K562 (cell line): ENCODE measurements at regions not wholly inside any gene's neighbourhood (a gene's known extent, or its start where the extent isn't known, plus 50 kb on each side); places are given as distances from the start of the nearest gene placed in this dataset.

Experiments used
- ATAC-seq: fragments of 200-7000 bp; cut with Tn5 transposase; 3 replicates; pipeline ENCODE4 v1.9.1; 2020; ENCODE audit warnings: moderate library complexity
- BruUV-seq: library from RNA; stranded (reverse); fragments of 400-500 nt; replicated peaks from 2 replicates; lab custom pipeline; 2021; lab: Mats Ljungman, UMichigan
- CTCF ChIA-PET: fragments of 300-600 bp; formaldehyde crosslinking; extraction: SDS; loops from one replicate; lab custom pipeline; 2021; ENCODE audit warnings: low intra/inter-chr PET ratio; lab: Yijun Ruan, JAX
- POLR2A ChIA-PET: fragments of 300-600, 350-650 bp; sonication (Branson Sonifier 250); formaldehyde crosslinking; extraction: SDS; loops from one replicate; lab custom pipeline; 2021; ENCODE audit warnings: antibody characterized with exemption, inconsistent platforms; lab: Yijun Ruan, JAX
- DNase-seq, 4 experiments: peaks; one replicate each; pipeline versions ENCODE4 v3.0.0 to v3.0.0-alpha.2; 2011 to 2018; ENCODE audit warnings: low spot score in 3 of 4, mixed read lengths in 3 of 4; ENCODE audit errors: extremely low read depth in 1 of 4
- FAIRE-seq: peaks from 2 replicates; lab custom pipeline; 2011; peaks lifted over from hg19 to GRCh38; lab: Jason Lieb, UNC
- H2AFZ ChIP-seq: 2 replicates; pipeline ENCODE4 v1.6.0; 2011; ENCODE audit warnings: low read depth, low read length, control low read depth, inconsistent platforms
- H3K27ac ChIP-seq: fragments of 200-600 bp; 3 replicates; pipeline ENCODE4 v1.8.0; 2011; ENCODE audit warnings: low read depth, mild to moderate bottlenecking, control low read depth, inconsistent platforms, low read length, moderate library complexity, mixed read lengths; ENCODE audit errors: extremely low read depth
- H3K27me3 ChIP-seq, 2 experiments: fragments of 300-600 bp in 1 of 2; 2 replicates in 1 of 2; 3 replicates in 1 of 2; pipeline versions ENCODE4 v1.6.0 to v1.8.0; 2011; ENCODE audit warnings: inconsistent platforms in 2 of 2, low read length in 2 of 2, mild to moderate bottlenecking in 1 of 2, mixed read lengths in 1 of 2, moderate library complexity in 1 of 2; ENCODE audit not compliant: control insufficient read depth in 2 of 2, insufficient read depth in 2 of 2
- H3K36me3 ChIP-seq: fragments of 300-600 bp; 3 replicates; pipeline ENCODE4 v1.8.0; 2011; ENCODE audit warnings: mild to moderate bottlenecking, low read length, inconsistent platforms; ENCODE audit not compliant: control insufficient read depth, insufficient read depth
- H3K4me1 ChIP-seq, 2 experiments: fragments of 200-600 bp in 1 of 2; replicated peaks in 1 of 2; 2 replicates in 1 of 2; 3 replicates in 1 of 2; pipeline versions ENCODE4 v1.5.1 to v1.8.0; 2011; ENCODE audit warnings: inconsistent platforms in 2 of 2, low read length in 2 of 2, mild to moderate bottlenecking in 1 of 2, mixed read lengths in 1 of 2, moderate library complexity in 1 of 2; ENCODE audit not compliant: control insufficient read depth in 2 of 2, insufficient read depth in 2 of 2
- H3K4me2 ChIP-seq: 2 replicates; pipeline ENCODE4 v1.6.1; 2011; ENCODE audit warnings: low read length, control low read depth, inconsistent platforms, mixed read lengths; ENCODE audit not compliant: insufficient read depth
- H3K4me3 ChIP-seq: fragments of 200-600 bp; sonication (generic), shearing (Covaris generic); 2 replicates; pipeline ENCODE4 v1.5.1; 2016; ENCODE audit warnings: control low read depth, inconsistent platforms
- H3K79me2 ChIP-seq: fragments of 200-600 bp; 3 replicates; pipeline ENCODE4 v1.8.0; 2011; ENCODE audit warnings: low read length, inconsistent platforms; ENCODE audit not compliant: control insufficient read depth, insufficient read depth
- H3K9ac ChIP-seq, 2 experiments: 2 replicates each; pipeline versions ENCODE4 v1.6.0 to v1.6.1; 2011; ENCODE audit warnings: low read depth in 2 of 2, low read length in 2 of 2, control low read depth in 1 of 2, inconsistent platforms in 1 of 2, mild to moderate bottlenecking in 1 of 2, mixed read lengths in 1 of 2; ENCODE audit not compliant: insufficient read depth in 1 of 2
- H3K9me1 ChIP-seq: one replicate; pipeline ENCODE4 v1.6.0; 2011; ENCODE audit warnings: inconsistent platforms, mild to moderate bottlenecking, low read length, moderate library complexity; ENCODE audit not compliant: control insufficient read depth, insufficient read depth
- H3K9me3 ChIP-seq: replicated peaks from 2 replicates; pipeline ENCODE4 v1.5.1; 2011; ENCODE audit warnings: low read depth, low read length, inconsistent platforms; ENCODE audit not compliant: control insufficient read depth, insufficient read depth
- H4K20me1 ChIP-seq: replicated peaks from 2 replicates; pipeline ENCODE4 v1.6.1; 2011; ENCODE audit warnings: low read length, inconsistent platforms, mixed read lengths; ENCODE audit not compliant: control insufficient read depth, insufficient read depth
- COPS2 ChIP-seq: fragments of 450-650 bp; conservative IDR thresholded peaks from 2 replicates; pipeline ENCODE4 v1.6.1; 2016; ENCODE audit warnings: mild to moderate bottlenecking, moderate library complexity
- HNRNPUL1 ChIP-seq: fragments of 200-400 bp; formaldehyde crosslinking; IDR thresholded peaks from 2 replicates; pipeline ENCODE4 v1.6.1; 2017; ENCODE audit warnings: low read length
- KHSRP ChIP-seq: fragments of 450-650 bp; IDR thresholded peaks from 2 replicates; pipeline ENCODE4 v1.6.1; 2017
- MAFF ChIP-seq: IDR thresholded peaks from 2 replicates; pipeline ENCODE4 v1.6.1; 2012; ENCODE audit warnings: low read length, improper control_type of control experiment
- NCOA6 ChIP-seq: fragments of 450-650 bp; IDR thresholded peaks from 2 replicates; pipeline ENCODE4 v1.6.1; 2017; ENCODE audit warnings: mild to moderate bottlenecking
- NCOR1 ChIP-seq: fragments of 450-650 bp; IDR thresholded peaks from 2 replicates; pipeline ENCODE4 v1.6.1; 2016; ENCODE audit warnings: mild to moderate bottlenecking, moderate library complexity
- NFIX ChIP-seq: fragments of 250-450 bp; sonication (Bioruptor Pico); IDR thresholded peaks from 2 replicates; pipeline ENCODE4 v1.4.0; 2020; ENCODE audit warnings: low read depth, mild to moderate bottlenecking, moderate library complexity
- NUFIP1 ChIP-seq: fragments of 450-650 bp; IDR thresholded peaks from 2 replicates; pipeline ENCODE4 v1.6.1; 2018; ENCODE audit not compliant: partially characterized antibody
- TAF15 ChIP-seq: fragments of 200-400 bp; formaldehyde crosslinking; IDR thresholded peaks from 2 replicates; pipeline ENCODE4 v1.6.1; 2017; ENCODE audit warnings: mild to moderate bottlenecking, low read depth, low read length, moderate library complexity
- TCF7L2 ChIP-seq: fragments of 150-350 bp; IDR thresholded peaks from 2 replicates; pipeline ENCODE4 v1.6.1; 2016; ENCODE audit warnings: low read depth, mild to moderate bottlenecking, low read length, moderate library complexity
- THAP7 ChIP-seq: fragments of 250-450 bp; sonication (Bioruptor Pico); IDR thresholded peaks from 2 replicates; pipeline ENCODE4 v1.5.0; 2021
- TSC22D4 ChIP-seq: fragments of 450-650 bp; IDR thresholded peaks from 2 replicates; pipeline ENCODE4 v1.6.1; 2016; ENCODE audit warnings: missing genetic modification characterization, missing biosample characterization, control low read depth
- ZBTB26 ChIP-seq: fragments of 450-650 bp; formaldehyde crosslinking; IDR thresholded peaks from 2 replicates; pipeline ENCODE4 v1.4.0; 2022; ENCODE audit warnings: missing genetic modification characterization
- ZNF398 ChIP-seq: fragments of 250-450 bp; sonication (Bioruptor Pico); IDR thresholded peaks from 2 replicates; pipeline ENCODE4 v1.8.0; 2021; ENCODE audit warnings: moderate library complexity, mild to moderate bottlenecking, inconsistent platforms
- WGBS: fragments of 100-300 bp; shearing (Covaris generic); methylation state at CpG from one replicate; pipeline ENCODE4 v1.1.6; 2016; ENCODE audit warnings: low coverage, mixed read lengths; ENCODE audit not compliant: insufficient coverage; ENCODE audit errors: missing lambda C conversion rate; 5-methylcytosine and 5-hydroxymethylcytosine counted together
- in situ Hi-C: fragments of 300-500 bp; cut with MboI; formaldehyde crosslinking; loops from 4 replicates; pipeline ENCODE4 v1.15.0; 2018; ENCODE audit warnings: inconsistent platforms, mixed read lengths
- intact Hi-C: fragments of 100-400 bp; cut with micrococcal nuclease; formaldehyde crosslinking; loops from 2 replicates; pipeline ENCODE4 v1.14.2; 2022

- Histone ChIP-seq H4K20me1 (no peaks in the 10 kb centered on the region), H3K9me3 (no peaks in the 10 kb centered on the region), H3K4me3 (no peak overlapping the region), H3K9me1 (no peaks in the 10 kb centered on the region), H3K4me1 (no peaks in the 10 kb centered on the region), H3K9ac (no peak overlapping the region), H3K27me3 (peaks cover 0 to 4% of the 10 kb centered on the region in 2 experiments; a peak in 2 of 5 replicates), H3K79me2 (no peaks in the 10 kb centered on the region), H3K36me3 (no peaks in the 10 kb centered on the region), H3K27ac (no peak overlapping the region), H3K4me2 (no peak overlapping the region), H2AFZ (no peak overlapping the region)
- no peak for DNase-seq
- in situ Hi-C loops (no loop called here), intact Hi-C loops (no loop called here)
- CTCF ChIA-PET: no interaction called here
- POLR2A ChIA-PET: no interaction called here
- 3% methylated on average over 2 of the region's 2 CpGs for WGBS
- BruUV-seq: no TSS peak
- no peak for TF ChIP-seq TCF7L2
- no peak for TF ChIP-seq COPS2
- TF ChIP-seq TAF15: no peak
- TF ChIP-seq, all 486 proteins: peak for 0
- FAIRE-seq: no peak
- no peak for ATAC-seq
Observed at GRCh38 chr5:74516211-74516636, 124.3 kb downstream of the ENC1 start.

GRCh38 chr5:74514888-74515551, 125.5 kb downstream of the ENC1 start:
- no TSS peak for BruUV-seq
- H3K79me2 ChIP-seq: no peaks in the 10 kb centered on the region
- DNase-seq: no peak
- no peaks in the 10 kb centered on the region for H3K9me3 ChIP-seq
- ATAC-seq: no peak
- peaks cover 0 to 4% of the 10 kb centered on the region in 2 experiments; a peak in 2 of 5 replicates for H3K27me3 ChIP-seq
- in situ Hi-C loops: no loop called here
- no peaks in the 10 kb centered on the region for H3K9me1 ChIP-seq
- ChIA-PET CTCF (no interaction called here), POLR2A (no interaction called here)
- FAIRE-seq: no peak
- H3K4me1 ChIP-seq: no peaks in the 10 kb centered on the region
- no peak overlapping the region for H2AFZ ChIP-seq
- no peak overlapping the region for H3K9ac ChIP-seq
- H3K36me3 ChIP-seq: no peaks in the 10 kb centered on the region
- 2% methylated on average over 4 of the region's 4 CpGs for WGBS
- intact Hi-C loops: no loop called here
- H3K4me3 ChIP-seq: no peak overlapping the region
- H3K27ac ChIP-seq: no peak overlapping the region
- TF ChIP-seq ZBTB26 (CRISPR knock-in tag) (no peak), NCOR1 (no peak), TSC22D4 (tag) (no peak), NCOA6 (no peak), HNRNPUL1 (no peak), NFIX (CRISPR knock-in tag) (no peak), MAFF (no peak), ZNF398 (no peak), KHSRP (no peak), NUFIP1 (no peak), THAP7 (CRISPR knock-in tag) (no peak)
- TF ChIP-seq, all 486 proteins: peak for 0
- no peak overlapping the region for H3K4me2 ChIP-seq
- H4K20me1 ChIP-seq: no peaks in the 10 kb centered on the region
